ENCODE measurements at regions not wholly inside any gene's neighbourhood (a gene's known extent, or its start where the extent isn't known, plus 50 kb on each side); places are given as distances from the start of the nearest gene placed in this dataset.

DNA sequence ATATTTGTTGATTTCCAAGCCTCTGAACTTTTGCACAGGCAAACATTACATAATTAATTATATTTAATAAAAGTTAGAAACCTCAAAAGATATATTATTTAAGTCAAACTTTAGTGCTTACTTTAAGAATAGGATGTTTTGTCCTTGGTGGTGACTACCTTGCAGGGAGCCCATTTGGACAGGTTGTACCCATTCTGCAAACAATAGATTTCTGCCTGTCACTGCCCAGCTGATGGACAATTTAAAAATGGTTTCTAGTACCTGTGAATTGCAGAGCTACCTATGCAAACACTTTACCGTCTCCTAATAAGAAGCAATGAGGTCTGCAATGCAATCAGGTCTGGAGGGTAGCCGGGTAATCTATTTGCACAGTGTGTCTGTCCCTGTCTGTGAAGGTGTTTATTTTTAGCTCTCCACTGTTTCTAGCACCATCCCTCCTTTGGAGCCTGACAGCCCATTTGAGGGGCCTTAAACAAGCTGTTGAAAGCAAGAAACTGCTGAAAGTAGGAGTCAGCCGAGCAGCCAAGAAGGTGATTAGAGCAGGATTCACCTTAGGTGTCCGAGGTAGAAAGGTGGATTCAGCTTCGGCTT lies 556.2 kb upstream of the CFAP20DC start:
- no peak overlapping the region for H3K4me3 ChIP-seq (ENCODE audit: low read length in 2 of 2)
- 98% methylated on average over 5 of the region's 5 CpGs for WGBS
- no peaks in the 10 kb centered on the region for H3K27me3 ChIP-seq (ENCODE audit: control insufficient read depth in 2 of 2, insufficient read depth in 1 of 2, low read length in 1 of 2)
- H3K27ac ChIP-seq (ENCODE audit: low read depth in 1 of 2, low read length in 1 of 2) = no peak overlapping the region
- H3K36me3 ChIP-seq (ENCODE audit: control insufficient read depth in 2 of 2, insufficient read depth in 2 of 2, low read length in 1 of 2) = no peaks in the 10 kb centered on the region
- DNase-seq (ENCODE audit: low read depth in 6 of 9, low spot score in 9 of 9) = no peak
- no peaks in the 10 kb centered on the region for H3K9me3 ChIP-seq (ENCODE audit: control insufficient read depth in 2 of 2, insufficient read depth in 1 of 2, low read length in 1 of 2)
- no peaks in the 10 kb centered on the region for H3K4me1 ChIP-seq (ENCODE audit: control insufficient read depth in 2 of 2, insufficient read depth in 2 of 2, low read length in 2 of 2)

DNA sequence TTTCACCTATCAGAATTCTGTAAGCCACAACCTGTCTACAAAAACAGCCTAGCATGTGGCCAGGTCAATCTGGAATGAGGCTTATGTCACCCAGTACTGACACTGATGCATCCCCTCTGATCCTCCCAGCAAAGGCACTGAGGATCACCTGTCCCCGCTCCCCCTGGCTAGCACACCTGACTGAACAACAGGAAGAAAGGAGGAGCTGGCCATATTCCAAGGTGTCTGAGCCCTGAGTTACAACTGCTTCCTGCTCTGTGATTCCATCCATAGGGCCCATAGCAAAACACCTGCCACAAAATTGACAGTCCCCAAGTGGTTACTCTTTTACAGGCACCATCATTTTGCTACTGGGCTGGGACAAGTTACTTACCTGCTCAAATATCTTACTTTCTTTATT lies 555.5 kb upstream of the CFAP20DC start:
- Histone ChIP-seq H3K4me3 (ENCODE audit: low read length in 2 of 2) (no peak overlapping the region), H3K27me3 (ENCODE audit: control insufficient read depth in 2 of 2, insufficient read depth in 1 of 2, low read length in 1 of 2) (no peaks in the 10 kb centered on the region), H3K4me1 (ENCODE audit: control insufficient read depth in 2 of 2, insufficient read depth in 2 of 2, low read length in 2 of 2) (no peaks in the 10 kb centered on the region), H3K9me3 (ENCODE audit: control insufficient read depth in 2 of 2, insufficient read depth in 1 of 2, low read length in 1 of 2) (no peaks in the 10 kb centered on the region), H3K27ac (ENCODE audit: low read depth in 1 of 2, low read length in 1 of 2) (no peak overlapping the region), H3K36me3 (ENCODE audit: control insufficient read depth in 2 of 2, insufficient read depth in 2 of 2, low read length in 1 of 2) (no peaks in the 10 kb centered on the region)
- no peak for DNase-seq (ENCODE audit: low read depth in 6 of 9, low spot score in 9 of 9)
- WGBS = 96% methylated on average over 1 of the region's 1 CpG

DNA sequence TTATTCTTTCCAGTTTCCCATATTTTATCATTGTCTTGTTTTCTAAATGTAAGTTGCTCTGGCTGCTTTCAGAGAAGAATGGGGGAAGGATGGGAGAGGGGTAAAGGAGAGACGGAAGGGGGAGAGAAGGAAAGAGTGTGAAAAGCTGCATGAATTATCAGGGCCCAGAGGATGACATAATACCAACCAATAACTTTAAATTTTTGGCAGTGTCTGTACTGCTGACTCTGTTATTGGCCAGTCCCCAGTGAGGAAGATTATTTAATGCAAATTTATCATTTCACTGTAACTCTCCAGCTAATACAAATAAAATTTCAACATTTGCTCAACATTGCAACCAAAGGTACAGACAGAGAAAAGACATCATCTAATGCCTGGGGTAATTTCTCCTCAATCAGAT lies 551.7 kb upstream of the CFAP20DC start:
- 83% methylated on average over 1 of the region's 1 CpG for WGBS
- no peaks in the 10 kb centered on the region for H3K36me3 ChIP-seq (ENCODE audit: control insufficient read depth in 2 of 2, insufficient read depth in 2 of 2, low read length in 1 of 2)
- no peaks in the 10 kb centered on the region for H3K4me1 ChIP-seq (ENCODE audit: control insufficient read depth in 2 of 2, insufficient read depth in 2 of 2, low read length in 2 of 2)
- H3K9me3 ChIP-seq (ENCODE audit: control insufficient read depth in 2 of 2, insufficient read depth in 1 of 2, low read length in 1 of 2) = no peaks in the 10 kb centered on the region
- H3K4me3 ChIP-seq (ENCODE audit: low read length in 2 of 2) = no peak overlapping the region
- no peaks in the 10 kb centered on the region for H3K27me3 ChIP-seq (ENCODE audit: control insufficient read depth in 2 of 2, insufficient read depth in 1 of 2, low read length in 1 of 2)
- H3K27ac ChIP-seq (ENCODE audit: low read depth in 1 of 2, low read length in 1 of 2) = no peak overlapping the region
- no peak for DNase-seq (ENCODE audit: low read depth in 6 of 9, low spot score in 9 of 9)

DNA sequence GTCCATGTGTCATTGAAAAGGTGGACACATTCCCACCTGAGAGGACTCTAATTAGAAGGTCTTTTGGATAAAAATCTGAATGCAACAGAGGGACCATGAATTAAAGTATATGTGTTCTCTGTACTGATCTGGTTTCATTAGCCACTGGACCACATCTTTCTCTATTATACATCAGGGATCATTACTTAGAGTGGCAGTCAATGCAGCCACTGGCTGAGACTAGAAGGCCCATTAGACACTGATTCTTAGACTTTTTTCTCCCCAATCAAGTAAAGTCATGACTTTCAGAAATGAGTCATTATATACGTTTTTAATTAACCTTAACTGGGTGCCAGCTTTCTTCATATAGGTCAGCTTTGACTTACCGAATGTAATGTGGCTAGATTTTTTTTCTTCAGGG lies 550.8 kb upstream of the CFAP20DC start:
- DNase-seq (ENCODE audit: low read depth in 6 of 9, low spot score in 9 of 9) = no peak
- 95% methylated on average over 2 of the region's 2 CpGs for WGBS
- H3K27me3 ChIP-seq (ENCODE audit: control insufficient read depth in 2 of 2, insufficient read depth in 1 of 2, low read length in 1 of 2) = no peaks in the 10 kb centered on the region
- H3K4me1 ChIP-seq (ENCODE audit: control insufficient read depth in 2 of 2, insufficient read depth in 2 of 2, low read length in 2 of 2) = no peaks in the 10 kb centered on the region
- no peak overlapping the region for H3K4me3 ChIP-seq (ENCODE audit: low read length in 2 of 2)
- peaks cover 0 to 2% of the 10 kb centered on the region in 2 donors for H3K9me3 ChIP-seq (ENCODE audit: control insufficient read depth in 2 of 2, insufficient read depth in 1 of 2, low read length in 1 of 2)
- H3K36me3 ChIP-seq (ENCODE audit: control insufficient read depth in 2 of 2, insufficient read depth in 2 of 2, low read length in 1 of 2) = no peaks in the 10 kb centered on the region
- H3K27ac ChIP-seq (ENCODE audit: low read depth in 1 of 2, low read length in 1 of 2) = no peak overlapping the region

DNA sequence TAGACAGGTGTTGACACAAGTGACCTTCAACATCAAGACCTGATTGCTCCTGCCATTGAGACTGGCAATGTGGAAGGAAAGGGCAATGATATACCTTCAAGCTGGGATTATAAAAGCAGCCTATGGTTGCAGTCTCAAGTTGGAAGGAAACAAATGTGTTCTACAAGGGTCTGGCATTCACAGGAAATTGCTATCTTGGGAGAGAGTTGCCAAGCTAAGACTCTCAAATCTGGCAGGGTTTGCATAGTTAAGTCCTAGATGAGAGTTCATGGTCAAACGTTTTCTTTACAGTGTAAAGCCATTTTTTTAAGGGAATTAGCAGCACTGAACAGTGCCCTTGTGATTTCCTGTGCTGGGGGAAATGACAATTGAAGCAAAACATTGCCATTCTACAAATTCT lies 546.9 kb upstream of the CFAP20DC start:
- H3K27me3 ChIP-seq (ENCODE audit: control insufficient read depth in 2 of 2, insufficient read depth in 1 of 2, low read length in 1 of 2) = no peaks in the 10 kb centered on the region
- no peak for DNase-seq (ENCODE audit: low read depth in 6 of 9, low spot score in 9 of 9)

DNA sequence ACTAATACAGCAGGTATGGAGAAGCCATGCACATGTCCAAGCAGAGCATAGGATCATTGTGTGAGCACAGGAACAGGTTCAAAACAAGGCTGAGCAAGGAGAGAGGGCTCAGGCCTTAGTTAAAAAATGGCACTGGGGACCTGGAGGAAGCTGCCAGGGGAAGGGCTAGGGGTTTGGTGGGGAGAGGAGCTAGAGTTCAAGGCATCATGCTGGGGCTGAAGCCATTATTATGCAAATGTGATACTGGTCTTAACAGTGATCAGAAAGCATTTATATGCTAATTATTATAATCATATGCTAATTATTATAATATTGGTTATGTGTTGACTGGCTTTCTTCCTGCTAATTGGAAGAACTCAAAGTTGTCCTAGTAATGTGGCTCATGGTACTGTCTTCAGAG lies 546.0 kb upstream of the CFAP20DC start:
- no peak for DNase-seq (ENCODE audit: low read depth in 6 of 9, low spot score in 9 of 9)
- Histone ChIP-seq H3K4me3 (ENCODE audit: low read length in 2 of 2) (no peak overlapping the region), H3K27ac (ENCODE audit: low read depth in 1 of 2, low read length in 1 of 2) (no peak overlapping the region), H3K36me3 (ENCODE audit: control insufficient read depth in 2 of 2, insufficient read depth in 2 of 2, low read length in 1 of 2) (no peaks in the 10 kb centered on the region), H3K27me3 (ENCODE audit: control insufficient read depth in 2 of 2, insufficient read depth in 1 of 2, low read length in 1 of 2) (no peaks in the 10 kb centered on the region), H3K4me1 (ENCODE audit: control insufficient read depth in 2 of 2, insufficient read depth in 2 of 2, low read length in 2 of 2) (no peaks in the 10 kb centered on the region), H3K9me3 (ENCODE audit: control insufficient read depth in 2 of 2, insufficient read depth in 1 of 2, low read length in 1 of 2) (peaks cover 0 to 2% of the 10 kb centered on the region in 2 donors)

More for the DNA sequence above, 546.9 kb upstream of the CFAP20DC start:
- Histone ChIP-seq H3K4me3 (ENCODE audit: low read length in 2 of 2) (no peak overlapping the region), H3K9me3 (ENCODE audit: control insufficient read depth in 2 of 2, insufficient read depth in 1 of 2, low read length in 1 of 2) (peaks cover 0 to 2% of the 10 kb centered on the region in 2 donors), H3K4me1 (ENCODE audit: control insufficient read depth in 2 of 2, insufficient read depth in 2 of 2, low read length in 2 of 2) (no peaks in the 10 kb centered on the region), H3K36me3 (ENCODE audit: control insufficient read depth in 2 of 2, insufficient read depth in 2 of 2, low read length in 1 of 2) (no peaks in the 10 kb centered on the region), H3K27ac (ENCODE audit: low read depth in 1 of 2, low read length in 1 of 2) (no peak overlapping the region)
- WGBS = 46% methylated on average over 1 of the region's 1 CpG

DNA sequence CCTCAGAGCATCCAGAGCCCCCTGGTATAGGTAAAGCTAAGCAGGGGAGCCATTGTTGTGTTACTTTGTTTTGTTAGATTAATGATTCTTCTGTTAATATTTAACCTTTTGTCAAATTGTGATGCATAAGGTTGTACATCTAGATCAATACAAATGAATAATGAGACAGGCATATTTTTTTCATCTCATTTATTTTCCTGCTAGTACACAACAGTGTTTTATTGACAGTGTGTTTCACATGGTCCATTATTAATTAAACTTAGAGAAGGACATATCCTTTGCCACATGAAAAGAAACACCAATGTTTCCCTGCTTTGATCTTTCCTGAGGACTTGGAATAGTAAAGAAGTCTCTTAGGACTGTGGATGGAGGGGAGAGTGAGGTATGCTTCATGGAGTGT lies 543.6 kb upstream of the CFAP20DC start:
- no peak for DNase-seq (ENCODE audit: low read depth in 6 of 9, low spot score in 9 of 9)
- Histone ChIP-seq H3K27me3 (ENCODE audit: control insufficient read depth in 2 of 2, insufficient read depth in 1 of 2, low read length in 1 of 2) (no peaks in the 10 kb centered on the region), H3K36me3 (ENCODE audit: control insufficient read depth in 2 of 2, insufficient read depth in 2 of 2, low read length in 1 of 2) (no peaks in the 10 kb centered on the region), H3K9me3 (ENCODE audit: control insufficient read depth in 2 of 2, insufficient read depth in 1 of 2, low read length in 1 of 2) (peaks cover 0 to 2% of the 10 kb centered on the region in 2 donors), H3K4me3 (ENCODE audit: low read length in 2 of 2) (no peak overlapping the region), H3K4me1 (ENCODE audit: control insufficient read depth in 2 of 2, insufficient read depth in 2 of 2, low read length in 2 of 2) (no peaks in the 10 kb centered on the region), H3K27ac (ENCODE audit: low read depth in 1 of 2, low read length in 1 of 2) (no peak overlapping the region)

DNA sequence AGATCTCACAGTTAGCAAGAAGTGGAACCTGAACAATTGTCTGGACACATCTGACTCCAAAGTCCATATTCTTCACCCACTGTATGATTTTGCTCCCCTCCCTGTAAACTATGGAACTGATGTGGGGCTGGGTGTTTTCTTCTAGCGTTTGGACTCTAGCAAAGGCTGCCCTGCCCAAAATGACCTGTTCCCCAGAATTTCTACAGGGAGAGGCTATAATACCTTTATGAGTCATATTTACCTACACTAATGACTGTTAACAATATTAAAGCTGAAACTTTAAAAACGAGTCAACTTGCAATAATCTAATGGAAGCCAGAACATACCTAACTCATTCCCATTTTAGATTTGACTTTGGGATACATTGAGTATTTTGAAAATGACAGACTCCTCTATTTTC lies 531.2 kb upstream of the CFAP20DC start:
- no peaks in the 10 kb centered on the region for H3K27me3 ChIP-seq (ENCODE audit: control insufficient read depth in 2 of 2, insufficient read depth in 1 of 2, low read length in 1 of 2)
- no peak for DNase-seq (ENCODE audit: low read depth in 6 of 9, low spot score in 9 of 9)

DNA sequence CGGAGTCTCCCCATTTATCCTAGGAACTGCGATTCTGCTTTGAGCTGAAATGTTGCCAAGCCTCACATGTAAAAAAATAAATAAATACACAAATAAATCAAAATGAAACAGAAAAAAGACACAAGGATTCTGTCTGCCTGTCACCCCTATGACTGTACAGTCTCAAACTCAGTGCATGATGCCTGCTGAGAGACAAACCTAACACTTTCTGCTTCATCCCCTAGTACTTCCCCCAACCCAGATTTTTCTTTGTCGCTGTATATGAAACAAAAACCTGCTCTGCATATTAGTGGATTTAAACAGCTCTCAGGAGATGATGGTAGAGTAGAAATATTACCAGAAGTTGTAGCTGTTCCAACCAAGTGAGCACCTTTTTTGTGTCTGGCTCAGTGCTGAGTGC lies 530.7 kb upstream of the CFAP20DC start:
- no peaks in the 10 kb centered on the region for H3K27me3 ChIP-seq (ENCODE audit: control insufficient read depth in 2 of 2, insufficient read depth in 1 of 2, low read length in 1 of 2)

More for the DNA sequence above, 531.2 kb upstream of the CFAP20DC start:
- 94% methylated on average over 2 of the region's 2 CpGs for WGBS
- no peak overlapping the region for H3K27ac ChIP-seq (ENCODE audit: low read depth in 1 of 2, low read length in 1 of 2)
- H3K36me3 ChIP-seq (ENCODE audit: control insufficient read depth in 2 of 2, insufficient read depth in 2 of 2, low read length in 1 of 2) = no peaks in the 10 kb centered on the region
- no peaks in the 10 kb centered on the region for H3K9me3 ChIP-seq (ENCODE audit: control insufficient read depth in 2 of 2, insufficient read depth in 1 of 2, low read length in 1 of 2)
- no peak overlapping the region for H3K4me3 ChIP-seq (ENCODE audit: low read length in 2 of 2)
- peaks cover 0 to 12% of the 10 kb centered on the region in 2 donors for H3K4me1 ChIP-seq (ENCODE audit: control insufficient read depth in 2 of 2, insufficient read depth in 2 of 2, low read length in 2 of 2)

DNA sequence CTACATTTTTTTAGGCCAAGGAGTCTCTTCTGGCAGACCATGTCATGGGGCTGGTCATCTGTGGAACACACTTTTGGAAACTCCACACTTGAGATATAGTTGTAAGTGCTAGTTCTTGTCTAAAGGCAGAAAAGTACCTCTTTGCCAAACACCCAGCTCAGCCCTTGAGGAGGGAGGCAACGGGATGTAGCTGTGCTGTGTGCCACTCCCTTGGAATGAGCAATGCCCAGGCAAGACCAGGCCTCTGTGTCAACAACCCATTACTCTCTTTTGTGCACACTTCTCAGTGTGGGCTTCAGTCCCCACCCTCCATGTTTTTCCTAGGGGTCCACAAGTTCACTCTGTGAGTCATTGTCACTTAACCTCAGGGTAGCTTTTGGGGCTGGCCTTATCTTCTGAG lies 528.3 kb upstream of the CFAP20DC start:
- H3K27me3 ChIP-seq (ENCODE audit: control insufficient read depth in 2 of 2, insufficient read depth in 1 of 2, low read length in 1 of 2) = no peaks in the 10 kb centered on the region
- no peaks in the 10 kb centered on the region for H3K36me3 ChIP-seq (ENCODE audit: control insufficient read depth in 2 of 2, insufficient read depth in 2 of 2, low read length in 1 of 2)
- H3K4me1 ChIP-seq (ENCODE audit: control insufficient read depth in 2 of 2, insufficient read depth in 2 of 2, low read length in 2 of 2) = peaks cover 0 to 17% of the 10 kb centered on the region in 2 donors
- H3K27ac ChIP-seq (ENCODE audit: low read depth in 1 of 2, low read length in 1 of 2) = no peak overlapping the region
- H3K9me3 ChIP-seq (ENCODE audit: control insufficient read depth in 2 of 2, insufficient read depth in 1 of 2, low read length in 1 of 2) = no peaks in the 10 kb centered on the region
- H3K4me3 ChIP-seq (ENCODE audit: low read length in 2 of 2) = no peak overlapping the region
- no peak for DNase-seq (ENCODE audit: low read depth in 6 of 9, low spot score in 9 of 9)
- WGBS = 93% methylated on average over 1 of the region's 1 CpG

More for the DNA sequence above, 530.7 kb upstream of the CFAP20DC start:
- Histone ChIP-seq H3K4me3 (ENCODE audit: low read length in 2 of 2) (no peak overlapping the region), H3K36me3 (ENCODE audit: control insufficient read depth in 2 of 2, insufficient read depth in 2 of 2, low read length in 1 of 2) (no peaks in the 10 kb centered on the region), H3K4me1 (ENCODE audit: control insufficient read depth in 2 of 2, insufficient read depth in 2 of 2, low read length in 2 of 2) (peaks cover 0 to 12% of the 10 kb centered on the region in 2 donors), H3K9me3 (ENCODE audit: control insufficient read depth in 2 of 2, insufficient read depth in 1 of 2, low read length in 1 of 2) (no peaks in the 10 kb centered on the region), H3K27ac (ENCODE audit: low read depth in 1 of 2, low read length in 1 of 2) (no peak overlapping the region)
- 97% methylated on average over 3 of the region's 3 CpGs for WGBS
- DNase-seq (ENCODE audit: low read depth in 6 of 9, low spot score in 9 of 9) = no peak

Data from thymus (tissue), 11 donors.